GM18873 (cell line): ENCODE measurements at regions not wholly inside any gene's neighbourhood (a gene's known extent, or its start where the extent isn't known, plus 50 kb on each side); places are given as distances from the start of the nearest gene placed in this dataset.

ENCODE experiments used
- ATAC-seq: cut with Tn5 transposase; IDR thresholded peaks from one replicate; pipeline ENCODE4 v1.9.1; 2021; ENCODE audit warnings: mild to moderate bottlenecking, moderate library complexity, moderate number of reproducible peaks; ENCODE audit not compliant: unreplicated experiment, low FRiP score

DNA sequence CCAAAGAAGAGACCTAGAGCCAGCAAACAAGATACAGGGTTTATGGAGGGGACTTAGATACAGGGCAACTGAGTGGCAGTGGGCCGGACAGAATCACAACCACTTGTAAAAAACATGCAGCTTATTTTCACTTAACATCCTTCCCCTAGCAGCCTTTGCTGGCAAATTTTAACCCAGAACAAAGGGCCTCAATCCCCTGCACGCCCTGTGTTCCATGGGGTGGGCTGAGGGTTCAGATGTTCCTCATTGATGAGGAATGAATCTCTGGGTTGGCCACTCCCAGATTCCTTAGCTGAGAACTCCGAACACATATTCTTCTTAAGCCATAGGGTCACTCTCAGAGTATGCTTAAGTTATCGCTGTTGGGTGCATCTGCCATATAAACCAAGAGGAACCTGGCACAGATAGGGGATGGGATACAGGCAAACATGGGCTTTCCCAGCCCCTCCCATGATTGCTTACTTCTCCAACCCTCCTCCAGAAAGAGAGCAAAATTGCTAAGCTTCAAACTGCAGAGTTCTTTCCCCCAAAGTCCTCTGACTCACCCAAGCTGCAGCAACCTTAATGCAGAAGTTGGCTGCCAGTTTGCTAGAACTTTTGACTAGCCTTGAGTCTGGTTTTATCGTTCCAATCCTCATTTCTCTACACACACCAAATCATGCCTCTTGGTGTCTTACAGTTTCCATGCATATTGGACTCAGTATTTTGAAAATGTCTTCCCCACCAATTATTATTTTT is 146.9 kb downstream of the CD47 start:
- ATAC-seq = no peak

DNA sequence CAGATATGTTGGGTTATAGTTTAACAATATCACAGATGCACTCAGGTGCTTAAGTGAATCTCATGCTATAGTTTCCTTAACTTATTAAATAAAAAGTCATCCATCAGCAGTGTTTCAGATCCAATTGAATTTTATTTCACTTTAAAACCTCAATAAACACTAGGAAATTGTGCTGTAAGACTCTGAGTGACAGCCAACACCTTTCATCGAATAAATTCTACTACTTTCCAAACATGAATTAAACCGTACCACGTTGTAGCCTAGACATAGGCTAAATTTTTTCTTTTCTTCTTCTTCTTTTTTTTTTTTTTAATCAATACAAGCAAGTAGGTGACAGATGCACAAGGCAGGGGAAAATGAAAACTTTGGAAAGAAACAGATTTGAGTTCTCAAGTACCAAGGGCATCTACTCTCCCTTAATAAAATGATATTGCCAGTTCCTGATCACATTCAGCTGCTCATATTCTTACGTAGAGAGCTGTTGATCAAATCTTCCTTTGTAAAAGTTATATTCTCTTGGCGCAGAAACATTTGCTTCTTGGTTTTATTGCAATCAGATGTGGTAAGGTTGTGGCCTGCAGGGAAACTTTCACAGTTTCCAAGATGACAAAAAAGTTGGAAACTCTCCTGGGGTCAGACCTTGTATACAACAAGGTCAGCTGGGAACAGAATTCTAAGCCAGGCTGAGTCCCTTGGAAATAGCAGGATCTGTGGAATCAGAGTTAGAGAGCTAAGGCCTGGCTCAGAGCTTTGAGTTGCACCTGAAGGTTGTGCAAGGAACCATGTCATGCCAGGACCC is 147.7 kb downstream of the CD47 start:
- ATAC-seq = no peak

DNA sequence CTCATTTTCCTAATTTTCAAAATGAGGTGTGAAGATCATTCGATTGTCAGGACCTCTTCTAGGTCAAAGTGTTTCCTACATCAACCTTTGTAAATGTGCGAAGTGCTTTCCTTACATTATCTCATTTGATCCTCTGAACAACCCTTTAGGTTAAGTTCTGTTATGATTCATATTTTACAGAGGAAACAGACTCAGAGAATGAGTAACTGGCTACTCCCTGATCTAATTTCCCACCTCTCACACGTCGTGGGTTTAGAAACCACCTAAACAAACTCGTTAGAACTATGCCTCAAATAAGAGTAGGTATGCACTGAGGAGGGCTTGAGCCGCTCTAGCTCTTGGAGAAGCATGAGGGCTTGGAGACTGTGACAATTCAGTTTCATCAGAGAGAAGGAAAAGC is 148.6 kb downstream of the CD47 start:
- ATAC-seq = peak; percentile 67

DNA sequence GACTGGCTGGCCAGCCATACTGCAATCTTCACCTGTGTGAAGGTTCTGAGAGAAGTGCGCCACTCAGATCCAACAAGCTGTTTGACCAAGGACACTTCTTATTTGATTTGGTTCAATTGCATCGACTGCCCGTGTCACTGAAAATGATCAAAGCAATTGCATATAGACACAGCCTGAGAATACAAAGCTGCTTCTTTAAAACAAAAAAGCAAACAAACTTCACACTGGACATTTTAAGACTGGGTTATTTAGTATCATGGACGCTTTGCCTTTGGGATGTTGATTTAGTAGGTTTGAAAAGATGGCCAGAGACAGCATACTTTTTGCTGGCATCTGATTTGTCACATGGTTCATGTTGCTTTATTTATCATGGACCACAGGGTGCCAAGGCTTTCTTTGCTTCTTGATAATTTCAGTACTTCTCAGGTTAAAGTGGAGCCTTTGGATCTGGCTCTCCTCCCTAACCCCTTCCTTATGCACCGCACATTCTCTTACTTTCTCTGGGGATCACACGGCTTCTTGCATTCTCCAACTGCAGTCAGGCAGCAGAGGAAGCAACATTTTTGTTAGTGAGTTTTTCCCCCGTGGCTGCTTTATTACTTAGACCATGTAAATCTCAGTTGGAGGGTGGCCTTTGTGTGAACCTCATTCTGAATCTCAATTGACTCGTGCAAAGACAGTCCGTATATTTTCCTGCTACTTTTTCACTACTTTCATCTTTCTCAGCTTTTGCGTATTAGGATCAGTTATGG is 151.0 kb downstream of the CD47 start:
- ATAC-seq = no peak

DNA sequence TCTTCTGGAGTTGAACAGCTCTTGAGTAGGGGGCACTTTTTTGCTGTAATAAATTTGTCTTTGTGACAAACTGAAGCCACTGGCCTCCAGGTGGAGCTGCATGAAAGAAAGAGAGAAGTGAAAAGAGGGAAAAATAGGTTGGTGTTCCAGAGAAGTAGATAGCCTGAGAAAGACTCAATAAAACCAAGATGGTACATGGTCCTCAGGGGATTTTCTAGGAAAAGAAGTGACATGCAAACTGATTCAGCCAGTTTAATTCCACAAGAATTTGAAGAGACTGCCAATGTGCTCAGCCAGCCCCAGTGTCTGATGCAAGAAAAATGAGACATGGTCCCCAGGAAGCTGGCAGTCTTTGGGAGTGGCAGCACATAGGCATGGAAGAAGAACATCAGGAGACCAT is 152.7 kb downstream of the CD47 start:
- no peak for ATAC-seq

DNA sequence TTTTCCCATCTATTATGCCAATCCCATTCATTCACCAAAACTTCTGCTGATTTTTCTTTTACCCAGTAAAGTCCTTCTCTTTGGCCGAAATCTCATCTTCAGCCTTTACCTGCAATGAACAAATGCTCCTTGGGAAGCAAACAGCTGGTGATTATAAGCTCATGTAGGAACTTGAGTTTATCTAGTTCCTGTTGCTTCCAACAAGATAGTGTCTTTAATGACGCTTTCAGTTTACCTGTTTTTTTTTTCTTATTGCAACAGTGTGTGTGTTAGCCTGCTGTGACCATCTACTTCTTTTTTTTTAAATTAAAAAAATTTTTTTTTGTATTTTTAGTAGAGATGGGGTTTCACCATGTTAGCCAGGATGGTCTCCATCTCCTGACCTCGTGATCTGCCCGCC is 156.0 kb downstream of the CD47 start:
- no peak for ATAC-seq

DNA sequence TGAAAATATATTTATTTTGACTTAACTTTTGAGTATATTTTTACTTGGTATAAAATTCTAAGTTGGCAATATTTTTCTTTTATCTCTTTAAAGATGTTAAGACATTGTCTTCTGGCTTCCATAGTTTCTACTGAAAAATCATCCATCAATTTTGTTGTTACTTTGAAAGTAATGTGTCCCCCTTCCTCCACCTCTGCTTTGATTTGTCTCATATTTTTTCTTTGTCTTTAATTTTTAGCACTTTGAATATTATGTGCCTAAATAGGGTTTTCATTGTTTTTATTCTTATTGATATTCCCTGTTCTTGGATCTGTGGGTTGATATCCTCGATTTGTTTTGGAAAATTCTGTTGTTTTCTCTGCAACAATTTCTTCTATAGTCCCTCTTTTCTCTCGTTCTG is 157.4 kb downstream of the CD47 start:
- ATAC-seq = no peak

DNA sequence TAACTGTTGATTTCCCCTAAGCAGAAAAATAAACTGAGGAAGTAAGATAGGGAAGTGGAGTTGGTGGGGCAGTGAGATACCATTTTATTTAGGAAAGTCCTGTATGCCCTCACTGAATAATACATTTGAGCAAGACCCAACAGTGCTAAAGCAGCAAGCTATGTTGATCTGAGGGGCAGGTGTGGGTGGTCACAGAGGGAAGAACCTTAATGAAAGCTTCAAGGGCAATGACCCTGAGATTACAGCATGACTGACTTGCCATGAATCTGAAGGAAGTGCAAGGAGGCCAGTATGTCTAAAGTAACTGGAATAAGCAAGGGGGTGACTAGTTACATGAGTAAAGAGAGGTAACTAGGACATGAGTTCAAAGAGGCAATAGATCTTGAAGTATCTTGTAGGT is 159.5 kb downstream of the CD47 start:
- no peak for ATAC-seq

DNA sequence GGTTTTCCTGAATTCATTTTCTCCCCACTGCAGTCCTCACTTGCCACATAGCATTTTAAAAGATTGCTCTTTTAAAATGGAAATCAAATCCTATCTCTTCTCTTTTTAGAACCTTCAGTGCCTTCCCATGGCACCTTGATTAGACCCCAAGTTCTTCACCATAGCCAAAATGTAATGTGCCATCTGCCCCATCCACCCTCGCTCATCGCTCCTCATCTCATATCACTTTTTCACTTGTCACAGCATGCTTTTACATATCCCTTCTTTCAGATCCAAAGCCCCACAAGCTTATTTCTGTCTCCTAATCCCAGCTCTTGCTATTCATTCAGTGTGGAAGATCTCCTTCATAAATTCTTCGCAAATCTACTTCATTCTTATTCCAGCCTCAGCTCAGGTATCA is 161.7 kb downstream of the CD47 start:
- no peak for ATAC-seq

DNA sequence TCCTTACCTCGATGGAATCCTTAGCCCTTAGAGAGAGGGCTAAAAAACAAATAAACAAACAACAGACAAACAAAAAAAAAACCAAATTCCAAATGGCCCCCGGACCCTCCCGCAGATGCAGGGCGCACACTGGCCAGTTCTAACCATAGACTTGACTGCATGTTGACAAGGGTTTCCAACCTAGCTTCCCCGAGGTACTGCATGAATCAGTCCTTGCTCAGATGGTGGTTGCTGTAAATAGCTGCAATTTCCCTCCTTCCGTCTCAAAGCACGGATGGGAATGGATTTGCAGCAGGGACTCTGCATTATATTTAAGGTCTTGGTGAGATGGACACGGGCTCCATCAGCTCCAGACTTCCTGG is 162.8 kb downstream of the CD47 start:
- peak; percentile 27 for ATAC-seq

DNA sequence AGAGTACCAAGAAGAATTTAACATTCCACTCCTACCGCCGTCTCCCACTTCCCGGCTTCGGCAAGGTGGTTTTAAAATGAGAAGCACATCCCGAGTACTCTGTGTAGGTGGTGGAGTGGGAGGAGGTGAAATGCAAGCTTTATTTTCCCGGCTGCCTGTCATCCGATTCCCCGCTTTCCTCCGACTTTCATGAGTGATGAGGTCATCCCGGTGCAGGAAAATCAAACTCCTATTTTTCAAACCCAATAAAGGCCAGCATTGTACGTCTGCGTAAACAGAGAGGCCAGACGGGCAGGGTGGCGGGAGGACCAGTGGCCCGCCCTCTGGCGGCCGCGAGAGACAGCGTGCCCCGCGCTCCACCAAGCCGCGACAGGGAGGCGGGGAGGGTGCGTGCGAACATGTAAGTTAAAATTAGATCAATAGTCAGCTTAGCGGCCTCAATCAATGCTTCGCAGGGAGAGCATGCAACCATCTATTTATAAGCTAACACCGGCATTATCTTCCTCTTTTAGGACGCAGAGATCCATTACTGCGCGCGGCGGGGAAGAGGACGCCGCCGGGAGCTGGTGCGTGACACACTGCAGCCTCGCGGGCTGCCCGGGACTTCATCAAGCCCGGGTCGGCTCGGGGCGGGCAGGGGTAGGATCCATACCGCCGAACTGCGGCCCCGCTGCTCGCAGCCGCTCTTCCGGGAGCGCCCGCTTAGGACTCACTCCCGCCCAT is 163.3 kb downstream of the CD47 start:
- ATAC-seq = peak; percentile 64

DNA sequence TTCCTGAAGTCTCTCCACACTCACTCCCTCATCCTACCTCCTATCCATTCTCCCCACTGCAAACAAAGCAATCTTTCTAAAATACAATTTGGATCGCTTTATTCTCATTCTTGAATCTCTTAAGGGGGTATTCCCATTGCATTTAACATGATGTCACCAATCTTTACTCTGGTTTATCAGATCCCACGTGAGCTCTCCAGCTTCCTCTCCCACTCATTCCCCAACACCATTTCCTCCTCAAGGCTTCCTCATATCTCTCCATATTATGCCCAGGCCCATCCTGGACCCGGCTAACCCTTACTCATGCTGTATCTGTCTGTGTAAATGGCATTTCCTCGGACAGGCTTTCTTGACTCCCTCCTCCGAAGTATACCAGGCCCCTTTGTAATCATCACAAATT is 165.0 kb downstream of the CD47 start:
- ATAC-seq = no peak

DNA sequence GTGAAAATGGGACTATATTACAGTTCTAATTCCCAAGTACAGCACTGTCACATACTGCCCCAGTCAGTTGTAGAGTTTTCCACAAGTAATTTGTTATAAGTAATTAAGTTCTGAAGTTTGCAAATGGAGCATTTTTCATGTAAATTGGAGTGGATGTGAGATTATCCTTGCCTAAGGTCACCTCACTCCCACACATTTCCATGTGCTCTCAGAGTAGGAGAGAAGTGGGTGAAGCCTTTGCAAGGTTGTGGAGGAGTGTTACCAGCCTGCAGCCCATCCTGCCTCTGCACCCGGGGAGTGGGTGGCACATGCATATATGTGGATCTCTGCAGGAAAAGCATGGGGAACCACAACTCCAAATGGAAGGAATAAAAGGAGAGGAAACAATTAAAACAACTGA is 169.8 kb downstream of the CD47 start:
- no peak for ATAC-seq

DNA sequence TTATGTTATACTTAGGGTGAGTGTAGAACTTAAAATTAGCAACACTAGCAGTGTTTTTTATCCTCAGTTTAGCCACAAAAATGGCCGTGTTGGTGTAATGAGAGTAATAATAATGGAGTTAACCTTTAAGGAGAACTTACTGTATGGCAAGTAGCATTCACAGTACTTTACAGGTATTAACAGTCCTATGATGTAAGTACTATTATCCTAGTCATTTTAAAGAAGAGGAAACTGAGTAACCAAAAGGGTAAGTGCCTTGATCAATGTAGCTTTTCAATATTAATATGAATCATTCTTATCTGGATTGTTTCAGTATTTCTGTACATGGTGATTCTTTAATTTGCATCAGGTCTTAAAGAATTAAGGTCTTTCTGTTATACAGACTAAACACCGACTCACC is 170.3 kb downstream of the CD47 start:
- ATAC-seq = no peak

DNA sequence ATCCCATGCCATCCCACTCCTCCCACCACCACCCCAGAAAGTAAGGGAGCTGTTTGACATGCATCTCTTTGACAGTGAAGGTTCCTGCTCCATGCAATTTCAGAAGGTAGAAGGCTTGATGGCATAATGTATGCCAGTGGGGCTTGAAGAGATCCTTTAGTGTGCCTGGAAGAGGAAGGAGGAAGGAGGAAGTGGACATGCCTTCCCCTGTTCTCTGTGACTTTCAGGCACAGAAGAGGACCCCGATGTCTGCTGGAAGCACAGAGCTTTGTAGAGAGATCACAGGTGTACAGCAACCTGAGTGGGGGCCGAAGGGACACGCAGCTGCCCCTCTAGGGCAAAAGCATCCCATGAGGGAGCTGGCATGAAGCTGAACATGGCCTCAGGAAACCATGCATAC is 171.6 kb downstream of the CD47 start:
- ATAC-seq = no peak

DNA sequence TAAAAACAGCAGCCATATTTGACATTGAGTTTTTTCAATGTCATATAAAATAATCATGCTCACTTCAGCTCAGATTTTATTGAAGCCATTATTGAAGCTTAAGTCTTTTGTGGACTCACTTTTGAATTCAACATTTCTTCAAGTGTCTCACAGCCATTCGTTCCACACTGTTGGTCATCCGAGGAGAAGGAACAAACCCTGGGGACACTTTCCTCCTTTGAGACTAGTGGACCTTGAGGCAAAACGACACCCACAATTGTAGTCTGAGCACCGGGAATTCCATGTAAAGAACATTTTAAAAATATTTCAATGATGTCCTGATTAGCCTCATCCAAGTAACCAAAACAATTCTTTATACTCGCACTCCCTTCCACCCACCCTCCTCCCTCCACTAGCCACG is 174.7 kb downstream of the CD47 start:
- no peak for ATAC-seq

DNA sequence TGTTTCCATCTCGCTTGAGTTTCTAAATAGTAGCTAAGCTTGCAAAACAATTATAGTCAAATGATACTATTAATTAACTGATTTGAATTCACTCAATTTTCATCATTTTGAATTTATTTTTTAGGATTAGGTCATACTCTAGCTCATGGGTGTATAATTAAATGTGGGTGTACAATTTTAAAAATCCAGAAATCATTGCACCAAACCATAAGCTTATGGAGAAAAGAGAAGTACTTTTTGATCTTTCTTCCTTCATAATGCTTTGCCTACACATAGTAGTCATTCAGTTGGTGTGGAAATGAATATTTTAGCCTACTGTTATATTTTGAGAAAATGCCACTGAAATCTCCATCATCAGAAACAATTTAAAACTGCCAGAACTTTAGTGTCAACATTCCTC is 175.1 kb downstream of the CD47 start:
- no peak for ATAC-seq

DNA sequence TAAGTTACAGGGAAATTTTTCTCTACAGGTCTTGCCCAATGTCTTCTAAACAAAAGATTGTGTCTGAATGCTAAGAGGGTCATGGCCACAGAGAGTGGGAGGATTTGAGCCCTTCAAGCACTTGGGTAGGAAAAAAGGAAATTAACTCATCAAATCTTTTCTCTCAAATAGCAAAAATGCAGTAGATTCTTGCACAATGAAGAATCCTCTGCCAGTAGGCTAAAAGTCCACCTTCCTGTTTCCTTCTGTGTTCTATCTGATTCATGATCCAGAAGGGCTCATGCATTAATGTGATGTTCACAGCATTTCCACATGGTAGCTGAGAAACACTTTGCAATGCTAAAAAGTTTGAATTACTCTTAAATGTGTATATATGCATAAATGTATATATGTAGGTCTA is 177.1 kb downstream of the CD47 start:
- no peak for ATAC-seq

DNA sequence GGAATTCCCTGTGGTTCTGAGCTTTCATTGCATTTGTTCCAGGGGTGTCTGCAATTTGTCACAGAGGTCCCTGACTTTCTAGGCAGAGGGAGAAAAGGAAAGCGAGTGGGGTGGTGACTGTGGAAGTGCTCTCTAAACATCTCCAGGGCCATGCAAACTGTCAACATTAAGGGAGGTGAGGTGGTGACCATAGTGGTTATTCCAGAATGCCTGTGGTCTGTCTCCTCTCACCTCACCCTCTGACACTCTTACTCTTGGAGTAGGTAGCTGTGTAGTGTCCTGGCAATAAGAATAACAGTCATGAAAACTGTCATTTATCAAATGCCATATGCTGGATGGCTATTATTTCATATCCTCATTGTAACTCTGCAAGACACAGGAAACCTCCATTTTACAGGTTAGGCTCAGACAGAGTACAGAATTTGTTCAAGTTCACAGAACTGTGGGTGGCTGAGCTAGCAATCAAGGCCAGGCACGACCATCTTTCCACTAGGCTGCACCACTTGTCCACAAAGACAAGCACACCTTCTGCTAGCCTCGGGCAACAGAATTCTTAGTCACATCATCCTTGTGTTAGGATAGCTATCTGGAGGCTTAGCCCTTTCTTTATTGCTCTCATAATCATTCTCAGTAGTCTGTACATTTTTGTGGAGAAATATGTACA is 179.4 kb downstream of the CD47 start:
- ATAC-seq = no peak

DNA sequence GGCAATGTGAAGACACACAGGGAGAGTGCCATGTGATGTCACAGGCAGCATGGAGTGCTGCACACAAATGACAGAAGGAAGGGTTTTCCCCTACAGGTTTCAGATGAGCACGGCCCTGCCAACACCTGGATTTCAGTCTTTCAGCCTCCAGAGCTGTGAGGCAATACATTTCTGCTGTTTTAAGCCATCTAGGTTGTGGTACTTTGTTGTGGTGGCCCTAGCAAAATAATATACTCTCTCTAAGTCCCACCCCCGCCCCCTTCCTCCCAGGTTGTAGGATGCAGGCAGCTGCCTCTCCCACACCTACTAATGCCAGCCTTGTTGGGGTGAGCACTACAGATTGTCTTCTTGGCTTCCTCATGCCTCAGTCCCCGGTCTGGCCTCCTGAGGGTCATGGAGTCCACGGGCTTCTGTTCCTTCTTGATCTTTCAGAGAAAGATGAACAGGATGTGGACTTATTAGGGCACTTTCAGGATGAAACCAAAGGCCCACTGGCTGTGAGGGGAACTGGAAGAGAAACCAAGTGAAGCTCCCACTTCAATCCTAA is 180.0 kb downstream of the CD47 start:
- ATAC-seq = peak; percentile 97
